HepG2 (cell line): ENCODE measurements at regions not wholly inside any gene's neighbourhood (a gene's known extent, or its start where the extent isn't known, plus 50 kb on each side); places are given as distances from the start of the nearest gene placed in this dataset.

Experiments used
- ATAC-seq: fragments of 200-7000 bp; cut with Tn5 transposase; 3 replicates; pipeline ENCODE4 v1.9.1; 2020; ENCODE audit warnings: mild to moderate bottlenecking, moderate library complexity
- BruUV-seq: library from RNA; stranded (reverse); fragments of 400-500 nt; replicated peaks from 2 replicates; lab custom pipeline; 2021; lab: Mats Ljungman, UMichigan
- CTCF ChIA-PET: fragments of 300-600 bp; formaldehyde crosslinking; extraction: SDS; loops from one replicate; lab custom pipeline; 2021; ENCODE audit warnings: low total read pairs, inconsistent platforms, low intra/inter-chr PET ratio; lab: Yijun Ruan, JAX
- POLR2A ChIA-PET: fragments of 350-600 bp; sonication (Branson Sonifier 250); formaldehyde crosslinking; loops from one replicate; lab custom pipeline; 2020; ENCODE audit warnings: antibody characterized with exemption, inconsistent platforms; lab: Yijun Ruan, JAX
- DNase-seq: peaks from one replicate; pipeline ENCODE4 v3.0.0-alpha.2; 2015; ENCODE audit warnings: low spot score
- FAIRE-seq: peaks from 3 replicates; lab custom pipeline; 2011; peaks lifted over from hg19 to GRCh38; lab: Jason Lieb, UNC
- H2AFZ ChIP-seq: one replicate; pipeline ENCODE4 v1.6.1; 2011; ENCODE audit warnings: low read length, inconsistent platforms
- H3K27ac ChIP-seq: fragments of 300-600 bp; 3 replicates; pipeline ENCODE4 v1.8.0; 2011; ENCODE audit warnings: mixed run types, mild to moderate bottlenecking, mixed read lengths, low read length, inconsistent platforms; ENCODE audit not compliant: insufficient read depth; ENCODE audit errors: extremely low read length
- H3K27me3 ChIP-seq, 2 experiments: fragments of 200-600 bp in 1 of 2; 2 replicates in 1 of 2; 3 replicates in 1 of 2; pipeline versions ENCODE4 v1.6.0 to v1.8.0; 2011; ENCODE audit warnings: low read length in 2 of 2, mild to moderate bottlenecking in 2 of 2, moderate library complexity in 2 of 2, inconsistent platforms in 1 of 2; ENCODE audit not compliant: insufficient read depth in 2 of 2, control insufficient read depth in 1 of 2
- H3K36me3 ChIP-seq, 2 experiments: fragments of 200-600 bp in 1 of 2; replicated peaks in 1 of 2; 2 replicates in 1 of 2; 3 replicates in 1 of 2; pipeline versions ENCODE4 v1.5.1 to v1.8.0; 2011; ENCODE audit warnings: low read length in 2 of 2, inconsistent platforms in 1 of 2; ENCODE audit not compliant: insufficient read depth in 2 of 2, control insufficient read depth in 1 of 2
- H3K4me1 ChIP-seq: 2 replicates; pipeline ENCODE4 v1.5.1; 2012; ENCODE audit warnings: low read length, inconsistent platforms; ENCODE audit not compliant: insufficient read depth
- H3K4me2 ChIP-seq: 2 replicates; pipeline ENCODE4 v1.6.0; 2011; ENCODE audit warnings: low read depth, low read length, inconsistent platforms
- H3K4me3 ChIP-seq, 3 experiments: fragments of 200-600 bp in 1 of 3; sonication (generic), shearing (Covaris generic) in 1 of 3; replicated peaks in 1 of 3; 2 replicates each; pipeline ENCODE4 v1.5.1; 2011 to 2016; ENCODE audit warnings: low read length in 3 of 3, inconsistent platforms in 2 of 3, low read depth in 2 of 3, mild to moderate bottlenecking in 2 of 3, control low read depth in 1 of 3, mixed read lengths in 1 of 3; ENCODE audit not compliant: insufficient read depth in 1 of 3
- H3K79me2 ChIP-seq: one replicate; pipeline ENCODE4 v1.6.1; 2011; ENCODE audit warnings: low read length, inconsistent platforms; ENCODE audit not compliant: insufficient read depth
- H3K9ac ChIP-seq: 2 replicates; pipeline ENCODE4 v1.6.0; 2011; ENCODE audit warnings: mild to moderate bottlenecking, low read depth, low read length, inconsistent platforms; ENCODE audit not compliant: insufficient read depth
- H3K9me3 ChIP-seq: 2 replicates; pipeline ENCODE4 v1.5.1; 2012; ENCODE audit warnings: mild to moderate bottlenecking, low read length
- H4K20me1 ChIP-seq: 2 replicates; pipeline ENCODE4 v1.6.0; 2011; ENCODE audit warnings: inconsistent platforms, mild to moderate bottlenecking, low read length, moderate library complexity; ENCODE audit not compliant: insufficient read depth
- FOXK1 ChIP-seq: sonication (generic); formaldehyde crosslinking; IDR thresholded peaks from 2 replicates; pipeline ENCODE4 v1.4.0; 2020; ENCODE audit warnings: low read depth, missing genetic modification reagents, borderline replicate concordance
- MIER2 ChIP-seq: IDR thresholded peaks from 2 replicates; pipeline ENCODE4 v1.6.1; 2016; ENCODE audit warnings: missing biosample characterization, missing genetic modification reagents
- PATZ1 ChIP-seq: sonication (generic); formaldehyde crosslinking; IDR thresholded peaks from 2 replicates; pipeline ENCODE4 v1.4.0; 2020; ENCODE audit warnings: missing genetic modification reagents
- PRPF4 ChIP-seq: fragments of 200-400 bp; formaldehyde crosslinking; IDR thresholded peaks from 2 replicates; pipeline ENCODE4 v1.6.1; 2016; ENCODE audit warnings: low read length, low read depth; ENCODE audit not compliant: poor library complexity, severe bottlenecking
- RBFOX2 ChIP-seq: fragments of 200-400 bp; formaldehyde crosslinking; IDR thresholded peaks from 2 replicates; pipeline ENCODE4 v1.6.1; 2017; ENCODE audit warnings: low read depth, mild to moderate bottlenecking, low read length
- THAP7 ChIP-seq: sonication (generic); formaldehyde crosslinking; IDR thresholded peaks from 2 replicates; pipeline ENCODE4 v1.8.1; 2023; ENCODE audit warnings: mild to moderate bottlenecking, missing genetic modification reagents
- WGBS: methylation state at CpG from one replicate; pipeline ENCODE4 v1.1.6; 2017; ENCODE audit warnings: low lambda C conversion rate; 5-methylcytosine and 5-hydroxymethylcytosine counted together
- in situ Hi-C: cut with HindIII; loops from 2 replicates; pipeline ENCODE4 v1.10.0; 2017; ENCODE audit warnings: low pct_unique_long_range_greater_than_20kb; ENCODE audit not compliant: extremely low pct_ligation_motif_present
- intact Hi-C: fragments of 100-400 bp; cut with micrococcal nuclease; formaldehyde crosslinking; loops from one replicate; pipeline ENCODE4 v1.10.0; 2022; ENCODE audit not compliant: unreplicated experiment

GRCh38 chr17:72446118-72446517 is 325.3 kb downstream of the SOX9 start:
- in situ Hi-C loops: no loop called here
- DNase-seq (no peak), ATAC-seq (no peak), FAIRE-seq (no peak)
- Histone ChIP-seq H3K27me3 (no peaks in the 10 kb centered on the region), H3K27ac (peak overlapping the region; percentile 96), H2AFZ (no peak overlapping the region), H4K20me1 (no peaks in the 10 kb centered on the region), H3K9me3 (no peaks in the 10 kb centered on the region), H3K4me3 (no peak overlapping the region), H3K4me2 (peak overlapping the region; percentile 77), H3K9ac (no peak overlapping the region), H3K4me1 (peaks cover 94% of the 10 kb centered on the region), H3K79me2 (peaks cover 85% of the 10 kb centered on the region), H3K36me3 (peaks cover 0 to under 1% of the 10 kb centered on the region in 2 experiments; a peak in 2 of 5 replicates)
- intact Hi-C loops: loop anchor here (5.0 kb wide), 1 partner anchor 34 kb away; no protein-coding TSS in a partner anchor
- BruUV-seq: no TSS peak
- TF ChIP-seq RBFOX2: peak; percentile 6; the same call in 1 of the 2 replicates
- no peak for TF ChIP-seq THAP7
- TF ChIP-seq MIER2 (CRISPR knock-in tag): 0 out of 2 replicates have a peak, but pooled peaks have one; percentile 9
- peak; percentile 11 for TF ChIP-seq PRPF4
- TF ChIP-seq PATZ1: no peak
- TF ChIP-seq FOXK1: peak; percentile 7; the same call in 1 of the 2 replicates
- CTCF ChIA-PET: no interaction called here
- 94% methylated on average over 6 of the region's 6 CpGs for WGBS
- POLR2A ChIA-PET: interaction anchor here (1.0 to 4.6 kb wide), 8 partner anchors 10 to 325 kb away, joined by 3 to 60 read pairs (median 18); partner anchors contain the start of gene SOX9
